IMR-90 (cell line): ENCODE measurements at regions not wholly inside any gene's neighbourhood (a gene's known extent, or its start where the extent isn't known, plus 50 kb on each side); places are given as distances from the start of the nearest gene placed in this dataset.

ENCODE experiments used
- ATAC-seq: fragments of 200-7000 bp; cut with Tn5 transposase; 2 replicates; pipeline ENCODE4 v1.9.1; 2020; ENCODE audit warnings: low read depth, mild to moderate bottlenecking, moderate library complexity
- BruUV-seq: library from RNA; stranded (reverse); fragments of 400-500 nt; replicated peaks from 2 replicates; lab custom pipeline; 2021; lab: Mats Ljungman, UMichigan
- CTCF ChIA-PET: fragments of 300-600 bp; formaldehyde crosslinking; extraction: SDS; loops from one replicate; lab custom pipeline; 2021; ENCODE audit warnings: antibody characterized with exemption; lab: Yijun Ruan, JAX
- POLR2A ChIA-PET: fragments of 300-600 bp; sonication (Branson Sonifier 250); formaldehyde crosslinking; loops from one replicate; lab custom pipeline; 2022; ENCODE audit warnings: antibody characterized with exemption; ENCODE audit not compliant: unreplicated experiment; lab: Charles Lee
- DNase-seq: peaks from one replicate; pipeline ENCODE4 v3.0.0; 2013
- H2AFZ ChIP-seq: replicated peaks from 2 replicates; pipeline ENCODE3; 2013; ENCODE audit warnings: low read length, mild to moderate bottlenecking; ENCODE audit not compliant: poor library complexity
- H2AK5ac ChIP-seq: 2 replicates; pipeline ENCODE4 v1.6.1; 2013; ENCODE audit warnings: low read depth, low read length, inconsistent platforms
- H2AK9ac ChIP-seq: replicated peaks from 2 replicates; pipeline ENCODE3; 2013; ENCODE audit warnings: mild to moderate bottlenecking, low read depth, low read length, moderate library complexity; ENCODE audit not compliant: poor library complexity
- H2BK120ac ChIP-seq: 2 replicates; pipeline ENCODE4 v1.6.1; 2013; ENCODE audit warnings: low read depth, low read length, inconsistent platforms
- H2BK15ac ChIP-seq: 3 replicates; pipeline ENCODE4 v1.6.1; 2013; ENCODE audit warnings: low read depth, low read length, inconsistent platforms
- H2BK20ac ChIP-seq: 2 replicates; pipeline ENCODE4 v1.6.1; 2013; ENCODE audit warnings: low read depth, mild to moderate bottlenecking, inconsistent platforms, low read length, moderate library complexity
- H2BK5ac ChIP-seq: 2 replicates; pipeline ENCODE4 v1.6.1; 2013; ENCODE audit warnings: mild to moderate bottlenecking, low read depth, low read length, inconsistent platforms; ENCODE audit not compliant: poor library complexity, severe bottlenecking
- H3K14ac ChIP-seq: replicated peaks from 2 replicates; pipeline ENCODE4 v1.6.1; 2013; ENCODE audit warnings: low read depth, low read length, inconsistent platforms
- H3K18ac ChIP-seq: 2 replicates; pipeline ENCODE4 v1.6.1; 2013; ENCODE audit warnings: low read depth, low read length, control low read depth
- H3K23ac ChIP-seq: 2 replicates; pipeline ENCODE4 v1.6.1; 2013; ENCODE audit warnings: low read depth, low read length, inconsistent platforms
- H3K27ac ChIP-seq: 2 replicates; pipeline ENCODE4 v1.5.1; 2013; ENCODE audit warnings: mild to moderate bottlenecking, control low read depth, low read length; ENCODE audit not compliant: insufficient read depth
- H3K27me3 ChIP-seq: 2 replicates; pipeline ENCODE4 v1.6.1; 2013; ENCODE audit warnings: low read length; ENCODE audit not compliant: control insufficient read depth, insufficient read depth
- H3K36me3 ChIP-seq: 2 replicates; pipeline ENCODE4 v1.6.1; 2013; ENCODE audit warnings: low read length, mixed read lengths; ENCODE audit not compliant: control insufficient read depth, insufficient read depth
- H3K4ac ChIP-seq: 2 replicates; pipeline ENCODE4 v1.6.1; 2013; ENCODE audit warnings: low read depth, low read length, inconsistent platforms
- H3K4me1 ChIP-seq: 2 replicates; pipeline ENCODE4 v1.6.1; 2013; ENCODE audit warnings: low read length, mixed read lengths; ENCODE audit not compliant: control insufficient read depth, insufficient read depth
- H3K4me2 ChIP-seq: 2 replicates; pipeline ENCODE4 v1.6.1; 2013; ENCODE audit warnings: low read depth, mild to moderate bottlenecking, control low read depth, low read length, moderate library complexity
- H3K4me3 ChIP-seq: 2 replicates; pipeline ENCODE4 v1.5.1; 2013; ENCODE audit warnings: low read depth, mild to moderate bottlenecking, control low read depth, low read length, moderate library complexity; ENCODE audit not compliant: insufficient read depth
- H3K56ac ChIP-seq: 2 replicates; pipeline ENCODE4 v1.6.1; 2013; ENCODE audit warnings: low read length, inconsistent platforms; ENCODE audit not compliant: insufficient read depth; ENCODE audit errors: extremely low read depth
- H3K79me1 ChIP-seq, 2 experiments: 2 replicates each; pipeline ENCODE4 v1.6.1; 2013; ENCODE audit warnings: low read length in 2 of 2, inconsistent platforms in 1 of 2, low read depth in 1 of 2
- H3K9ac ChIP-seq: 2 replicates; pipeline ENCODE4 v1.6.1; 2013; ENCODE audit warnings: low read depth, low read length, control low read depth
- H3K9me1 ChIP-seq: 2 replicates; pipeline ENCODE4 v1.6.1; 2013; ENCODE audit warnings: low read length, inconsistent platforms; ENCODE audit not compliant: insufficient read depth
- H3K9me3 ChIP-seq: 2 replicates; pipeline ENCODE4 v1.6.1; 2013; ENCODE audit warnings: low read length; ENCODE audit not compliant: control insufficient read depth, insufficient read depth
- H4K20me1 ChIP-seq: 2 replicates; pipeline ENCODE4 v1.6.1; 2013; ENCODE audit warnings: low read length, inconsistent platforms; ENCODE audit not compliant: insufficient read depth
- H4K5ac ChIP-seq: 2 replicates; pipeline ENCODE4 v1.6.1; 2013; ENCODE audit warnings: mild to moderate bottlenecking, low read depth, low read length, control low read depth
- H4K8ac ChIP-seq, 2 experiments: 2 replicates each; pipeline ENCODE4 v1.6.1; 2013; ENCODE audit warnings: low read depth in 2 of 2, low read length in 2 of 2, control low read depth in 1 of 2, inconsistent platforms in 1 of 2
- H4K91ac ChIP-seq: 2 replicates; pipeline ENCODE4 v1.6.1; 2013; ENCODE audit warnings: low read depth, low read length, inconsistent platforms; ENCODE audit not compliant: insufficient read depth
- BHLHE40 ChIP-seq: fragments of 150-350 bp; IDR thresholded peaks from 2 replicates; pipeline ENCODE4 v1.6.1; 2016; ENCODE audit warnings: mild to moderate bottlenecking, low read depth, low read length
- CTCF ChIP-seq: conservative IDR thresholded peaks from 2 replicates; pipeline ENCODE4 v1.5.1; 2012; ENCODE audit warnings: mild to moderate bottlenecking, low read depth, low read length, improper control_type of control experiment
- MAZ ChIP-seq: IDR thresholded peaks from 2 replicates; pipeline ENCODE4 v1.6.1; 2012; ENCODE audit warnings: low read depth, mild to moderate bottlenecking, low read length, improper control_type of control experiment, moderate library complexity, borderline replicate concordance
- POLR2A ChIP-seq: IDR thresholded peaks from 2 replicates; pipeline ENCODE4 v1.6.1; 2012; ENCODE audit warnings: mild to moderate bottlenecking, low read depth, low read length
- RAD21 ChIP-seq: IDR thresholded peaks from 2 replicates; pipeline ENCODE4 v1.6.1; 2012; ENCODE audit warnings: low read length, improper control_type of control experiment
- RCOR1 ChIP-seq: IDR thresholded peaks from 2 replicates; pipeline ENCODE4 v1.6.1; 2012; ENCODE audit warnings: mild to moderate bottlenecking, low read length, improper control_type of control experiment; ENCODE audit not compliant: insufficient replicate concordance
- USF2 ChIP-seq: fragments of 150-350 bp; IDR thresholded peaks from 2 replicates; pipeline ENCODE4 v1.6.1; 2017; ENCODE audit warnings: mild to moderate bottlenecking, antibody characterized with exemption, low read length, low read depth
- WGBS, 2 experiments: methylation state at CpG; one replicate each; pipeline versions ENCODE4 v1.1.5 to v1.1.7; 2013; ENCODE audit warnings: missing lambda C conversion rate in 2 of 2; ENCODE audit not compliant: insufficient read length in 1 of 2; ENCODE audit errors: extremely low coverage in 2 of 2; 5-methylcytosine and 5-hydroxymethylcytosine counted together
- dilution Hi-C: fragments of 300-500 bp; cut with HindIII; formaldehyde crosslinking; loops from one replicate; pipeline ENCODE4 v1.14.3; 2018; ENCODE audit warnings: low sequenced_read_pairs; ENCODE audit not compliant: unreplicated experiment
- in situ Hi-C: fragments of 300-500 bp; cut with MboI; formaldehyde crosslinking; loops from 3 replicates; pipeline ENCODE4 v1.14.3; 2019; ENCODE audit warnings: low sequenced_read_pairs, inconsistent platforms, mixed read lengths
- intact Hi-C: fragments of 100-400 bp; cut with micrococcal nuclease; formaldehyde crosslinking; loops from 2 replicates; pipeline ENCODE4 v1.10.0; 2022

GRCh38 chr13:99758460-99759162, 213.0 kb downstream of the ZIC5 start:
- Histone ChIP-seq H3K27ac (no peak overlapping the region), H3K4me3 (no peak overlapping the region), H3K4me1 (no peaks in the 10 kb centered on the region), H3K79me1 (no peaks in the 10 kb centered on the region), H3K18ac (no peak overlapping the region), H2BK15ac (no peak overlapping the region), H3K14ac (no peak overlapping the region), H3K4ac (no peak overlapping the region), H2AFZ (no peak overlapping the region), H2BK5ac (no peak overlapping the region), H2BK20ac (no peak overlapping the region), H4K8ac (no peak overlapping the region), H3K56ac (no peak overlapping the region), H3K27me3 (no peaks in the 10 kb centered on the region), H3K23ac (no peak overlapping the region), H4K91ac (no peak overlapping the region), H3K9me1 (no peaks in the 10 kb centered on the region), H2AK5ac (no peak overlapping the region), H4K5ac (no peak overlapping the region), H4K20me1 (no peaks in the 10 kb centered on the region), H3K9ac (no peak overlapping the region), H3K4me2 (no peak overlapping the region), H2AK9ac (no peak overlapping the region), H3K36me3 (no peaks in the 10 kb centered on the region), H2BK120ac (no peak overlapping the region), H3K9me3 (no peaks in the 10 kb centered on the region)
- POLR2A ChIA-PET, result no interaction called here
- CTCF ChIA-PET, result no interaction called here
- dilution Hi-C loops, result no loop called here
- ATAC-seq (no peak), DNase-seq (no peak)
- in situ Hi-C loops, result no loop called here
- WGBS, 2 experiments, result no CpG with 5 or more reads among the region's 6 CpGs
- no peak for TF ChIP-seq USF2
- TF ChIP-seq RAD21, result no peak
- TF ChIP-seq MAZ, result no peak
- no peak for TF ChIP-seq RCOR1
- TF ChIP-seq POLR2A, result no peak
- no peak for TF ChIP-seq BHLHE40
- TF ChIP-seq CTCF, result no peak
- intact Hi-C loops, result no loop called here
- no TSS peak for BruUV-seq
